H9 (cell line): ENCODE measurements at regions not wholly inside any gene's neighbourhood (a gene's known extent, or its start where the extent isn't known, plus 50 kb on each side); places are given as distances from the start of the nearest gene placed in this dataset.

Experiments used
- DNase-seq: peaks from one replicate; pipeline ENCODE4 v3.0.0-alpha.2; 2017
- H2AFZ ChIP-seq: one replicate; pipeline ENCODE4 v1.6.1; 2013; ENCODE audit warnings: mild to moderate bottlenecking, low read length, control low read depth, moderate library complexity
- H2AK5ac ChIP-seq: 2 replicates; pipeline ENCODE4 v1.6.1; 2013; ENCODE audit warnings: low read length, control low read depth, mixed read lengths; ENCODE audit not compliant: insufficient read length
- H2BK120ac ChIP-seq: one replicate; pipeline ENCODE4 v1.6.1; 2013; ENCODE audit warnings: low read depth, mild to moderate bottlenecking, low read length, control low read depth, inconsistent platforms; ENCODE audit not compliant: poor library complexity, severe bottlenecking
- H2BK12ac ChIP-seq: 2 replicates; pipeline ENCODE4 v1.6.1; 2013; ENCODE audit warnings: low read length, control low read depth, mixed read lengths, low read depth; ENCODE audit not compliant: insufficient read length
- H2BK15ac ChIP-seq: 2 replicates; pipeline ENCODE4 v1.6.1; 2013; ENCODE audit warnings: low read depth, low read length, control low read depth
- H2BK20ac ChIP-seq: one replicate; pipeline ENCODE4 v1.6.1; 2013; ENCODE audit warnings: low read depth, mild to moderate bottlenecking, low read length, control low read depth, inconsistent platforms; ENCODE audit not compliant: poor library complexity, severe bottlenecking
- H2BK5ac ChIP-seq: 2 replicates; pipeline ENCODE4 v1.6.1; 2013; ENCODE audit warnings: low read length, control low read depth, mixed read lengths; ENCODE audit not compliant: insufficient read length
- H3K14ac ChIP-seq: 2 replicates; pipeline ENCODE4 v1.6.1; 2013; ENCODE audit warnings: low read length, control low read depth; ENCODE audit not compliant: insufficient read depth
- H3K18ac ChIP-seq: 2 replicates; pipeline ENCODE4 v1.6.1; 2013; ENCODE audit warnings: low read depth, mild to moderate bottlenecking, mixed read lengths, low read length, control low read depth; ENCODE audit not compliant: insufficient read length
- H3K23ac ChIP-seq: 2 replicates; pipeline ENCODE4 v1.6.1; 2013; ENCODE audit warnings: low read length, control low read depth, mixed read lengths, low read depth; ENCODE audit not compliant: insufficient read length
- H3K23me2 ChIP-seq: 2 replicates; pipeline ENCODE4 v1.6.1; 2013; ENCODE audit warnings: low read depth, mild to moderate bottlenecking, mixed read lengths, low read length, control low read depth; ENCODE audit not compliant: insufficient read length, poor library complexity, severe bottlenecking
- H3K27ac ChIP-seq: 2 replicates; pipeline ENCODE4 v1.5.1; 2013; ENCODE audit warnings: low read length, control low read depth, mixed read lengths, low read depth; ENCODE audit not compliant: insufficient read length
- H3K27me3 ChIP-seq: 2 replicates; pipeline ENCODE4 v1.6.1; 2013; ENCODE audit warnings: low read length, control low read depth, inconsistent platforms; ENCODE audit not compliant: insufficient read depth
- H3K4ac ChIP-seq: 2 replicates; pipeline ENCODE4 v1.6.1; 2013; ENCODE audit warnings: low read depth, mild to moderate bottlenecking, control low read depth, inconsistent platforms, low read length, moderate library complexity
- H3K4me1 ChIP-seq: 2 replicates; pipeline ENCODE4 v1.6.1; 2013; ENCODE audit warnings: low read length, control low read depth, inconsistent platforms; ENCODE audit not compliant: insufficient read depth
- H3K4me2 ChIP-seq: 2 replicates; pipeline ENCODE4 v1.6.1; 2013; ENCODE audit warnings: low read length, control low read depth, mixed read lengths; ENCODE audit not compliant: insufficient read length, insufficient read depth
- H3K56ac ChIP-seq: 2 replicates; pipeline ENCODE4 v1.6.1; 2013; ENCODE audit warnings: low read depth, mild to moderate bottlenecking, mixed read lengths, low read length, control low read depth; ENCODE audit not compliant: insufficient read length
- H3K79me1 ChIP-seq: 2 replicates; pipeline ENCODE4 v1.6.1; 2013; ENCODE audit warnings: low read depth, mild to moderate bottlenecking, moderate library complexity, low read length, control low read depth, inconsistent platforms; ENCODE audit not compliant: insufficient read depth, poor library complexity, severe bottlenecking
- H3K79me2 ChIP-seq: 2 replicates; pipeline ENCODE4 v1.6.1; 2013; ENCODE audit warnings: low read length, control low read depth, inconsistent platforms; ENCODE audit not compliant: insufficient read depth
- H3K9ac ChIP-seq: 2 replicates; pipeline ENCODE4 v1.6.1; 2013; ENCODE audit warnings: low read length, control low read depth, mixed read lengths; ENCODE audit not compliant: insufficient read length; ENCODE audit errors: extremely low read depth
- H3K9me3 ChIP-seq: one replicate; pipeline ENCODE4 v1.6.1; 2013; ENCODE audit warnings: low read depth, low read length, inconsistent platforms; ENCODE audit not compliant: control insufficient read depth
- H3T11ph ChIP-seq: one replicate; pipeline ENCODE4 v1.6.1; 2013; ENCODE audit warnings: mild to moderate bottlenecking, low read length, control low read depth, inconsistent platforms
- H4K20me1 ChIP-seq: one replicate; pipeline ENCODE4 v1.6.1; 2013; ENCODE audit not compliant: control insufficient read depth, insufficient read length, insufficient read depth
- H4K5ac ChIP-seq: 2 replicates; pipeline ENCODE4 v1.6.1; 2013; ENCODE audit warnings: low read depth, mild to moderate bottlenecking, mixed read lengths, low read length, control low read depth; ENCODE audit not compliant: insufficient read length
- H4K8ac ChIP-seq: replicated peaks from 2 replicates; pipeline ENCODE4 v1.6.1; 2013; ENCODE audit warnings: low read length, control low read depth, mixed read lengths, low read depth; ENCODE audit not compliant: insufficient read length
- H4K91ac ChIP-seq: 2 replicates; pipeline ENCODE4 v1.6.1; 2013; ENCODE audit warnings: low read depth, mild to moderate bottlenecking, moderate library complexity, mixed read lengths, low read length, control low read depth; ENCODE audit not compliant: insufficient read length
- H3K27ac Mint-ChIP-seq, 3 experiments: 2 replicates in 2 of 3; 3 replicates in 1 of 3; pipeline ENCODE4 v1.8.0; 2020 to 2021; ENCODE audit warnings: mixed read lengths in 3 of 3, mild to moderate bottlenecking in 1 of 3, moderate library complexity in 1 of 3
- H3K27me3 Mint-ChIP-seq: 2 replicates; pipeline ENCODE4 v1.8.0; 2021; ENCODE audit warnings: low read depth, mild to moderate bottlenecking, moderate library complexity, mixed read lengths
- H3K36me3 Mint-ChIP-seq, 3 experiments: 2 replicates in 2 of 3; 3 replicates in 1 of 3; pipeline ENCODE4 v1.8.0; 2020 to 2021; ENCODE audit warnings: low read depth in 3 of 3, mixed read lengths in 3 of 3; ENCODE audit not compliant: insufficient read depth in 1 of 3
- H3K4me1 Mint-ChIP-seq, 2 experiments: 2 replicates each; pipeline ENCODE4 v1.8.0; 2020; ENCODE audit warnings: mixed read lengths in 2 of 2
- H3K4me3 Mint-ChIP-seq, 2 experiments: 2 replicates in 1 of 2; 3 replicates in 1 of 2; pipeline ENCODE4 v1.8.0; 2020 to 2021; ENCODE audit warnings: mild to moderate bottlenecking in 2 of 2, mixed read lengths in 2 of 2, moderate library complexity in 1 of 2
- H3K9me3 Mint-ChIP-seq, 2 experiments: 2 replicates in 1 of 2; 3 replicates in 1 of 2; pipeline ENCODE4 v1.8.0; 2020; ENCODE audit warnings: mild to moderate bottlenecking in 2 of 2, mixed read lengths in 2 of 2, moderate library complexity in 1 of 2
- WGBS: extraction: QIAGEN DNeasy Blood & Tissue Kit; methylation state at CpG from one replicate; pipeline ENCODE4 v1.1.7; 2013; ENCODE audit warnings: missing lambda C conversion rate, low lambda C conversion rate, mixed read lengths; ENCODE audit not compliant: insufficient read length; ENCODE audit errors: extremely low coverage; 5-methylcytosine and 5-hydroxymethylcytosine counted together
- TF ChIP-seq, protein P1 (sequence below): fragments of 200-600 bp; sonication (generic); conservative IDR thresholded peaks from 3 replicates; pipeline ENCODE4 v1.8.0; 2021; ENCODE audit warnings: antibody characterized with exemption, mild to moderate bottlenecking

DNA sequence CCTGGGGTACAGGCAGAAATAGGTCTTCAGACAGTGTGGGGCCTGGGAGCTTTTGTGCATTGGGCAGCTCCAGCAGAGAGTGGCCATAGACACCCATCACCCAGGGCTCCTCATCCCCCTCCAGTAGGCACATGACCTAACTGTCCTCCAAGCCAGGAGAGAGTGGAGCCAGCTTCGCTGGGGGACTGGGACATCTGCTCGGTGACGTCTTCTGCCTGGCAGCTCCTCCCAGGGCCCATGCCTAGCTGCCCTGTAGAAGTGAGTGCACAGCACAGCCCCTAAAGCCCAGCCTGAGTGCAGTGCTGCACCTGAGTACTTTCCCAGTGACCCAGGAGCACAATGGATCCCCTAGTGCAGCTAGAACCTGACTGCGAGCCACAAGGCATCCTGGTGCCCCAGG lies 279.7 kb upstream of the SLC7A11 start:
- Histone ChIP-seq H3K4me1 (no peaks in the 10 kb centered on the region), H2BK20ac (no peak overlapping the region), H2BK5ac (no peak overlapping the region), H3K14ac (peak overlapping the region; percentile 60), H3K56ac (no peak overlapping the region), H3K18ac (no peak overlapping the region), H2BK15ac (no peak overlapping the region), H2AK5ac (no peak overlapping the region), H4K5ac (no peak overlapping the region), H2BK120ac (no peak overlapping the region), H2AFZ (no peak overlapping the region), H3K4ac (no peak overlapping the region), H3K79me1 (no peaks in the 10 kb centered on the region), H3K27ac (no peak overlapping the region), H3T11ph (no peak overlapping the region), H4K20me1 (no peaks in the 10 kb centered on the region), H2BK12ac (no peak overlapping the region), H4K91ac (no peak overlapping the region), H3K27me3 (no peaks in the 10 kb centered on the region), H3K9ac (no peak overlapping the region), H3K9me3 (no peaks in the 10 kb centered on the region), H3K4me2 (no peak overlapping the region), H4K8ac (no peak overlapping the region), H3K23me2 (no peaks in the 10 kb centered on the region), H3K23ac (no peak overlapping the region), H3K79me2 (no peaks in the 10 kb centered on the region)
- H3K4me1 Mint-ChIP-seq: peaks cover 0 to 2% of the 10 kb centered on the region in 2 experiments; a peak in 3 of 4 replicates
- peaks cover 0 to 4% (median 3%) of the 10 kb centered on the region in 3 experiments; a peak in 2 of 7 replicates for H3K36me3 Mint-ChIP-seq
- H3K4me3 Mint-ChIP-seq: no peak overlapping the region
- TF ChIP-seq, protein P1, sequence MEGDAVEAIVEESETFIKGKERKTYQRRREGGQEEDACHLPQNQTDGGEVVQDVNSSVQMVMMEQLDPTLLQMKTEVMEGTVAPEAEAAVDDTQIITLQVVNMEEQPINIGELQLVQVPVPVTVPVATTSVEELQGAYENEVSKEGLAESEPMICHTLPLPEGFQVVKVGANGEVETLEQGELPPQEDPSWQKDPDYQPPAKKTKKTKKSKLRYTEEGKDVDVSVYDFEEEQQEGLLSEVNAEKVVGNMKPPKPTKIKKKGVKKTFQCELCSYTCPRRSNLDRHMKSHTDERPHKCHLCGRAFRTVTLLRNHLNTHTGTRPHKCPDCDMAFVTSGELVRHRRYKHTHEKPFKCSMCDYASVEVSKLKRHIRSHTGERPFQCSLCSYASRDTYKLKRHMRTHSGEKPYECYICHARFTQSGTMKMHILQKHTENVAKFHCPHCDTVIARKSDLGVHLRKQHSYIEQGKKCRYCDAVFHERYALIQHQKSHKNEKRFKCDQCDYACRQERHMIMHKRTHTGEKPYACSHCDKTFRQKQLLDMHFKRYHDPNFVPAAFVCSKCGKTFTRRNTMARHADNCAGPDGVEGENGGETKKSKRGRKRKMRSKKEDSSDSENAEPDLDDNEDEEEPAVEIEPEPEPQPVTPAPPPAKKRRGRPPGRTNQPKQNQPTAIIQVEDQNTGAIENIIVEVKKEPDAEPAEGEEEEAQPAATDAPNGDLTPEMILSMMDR: no peak
- no CpG with 5 or more reads among the region's 4 CpGs for WGBS
- H3K9me3 Mint-ChIP-seq: peaks cover 4 to 5% of the 10 kb centered on the region in 2 experiments; a peak in 4 of 5 replicates
- H3K27ac Mint-ChIP-seq: no peak overlapping the region; a peak in 1 of 7 replicates
- no peaks in the 10 kb centered on the region; the same call in 1 of the 2 replicates for H3K27me3 Mint-ChIP-seq
- no peak for DNase-seq
